ENCODE measurements at regions not wholly inside any gene's neighbourhood (a gene's known extent, or its start where the extent isn't known, plus 50 kb on each side); places are given as distances from the start of the nearest gene placed in this dataset.
"Not testable (repeated sequence)": the region's sequence is repeated elsewhere in the genome, so short reads cannot be mapped to it uniquely, and the experiment has no call there.

DNA sequence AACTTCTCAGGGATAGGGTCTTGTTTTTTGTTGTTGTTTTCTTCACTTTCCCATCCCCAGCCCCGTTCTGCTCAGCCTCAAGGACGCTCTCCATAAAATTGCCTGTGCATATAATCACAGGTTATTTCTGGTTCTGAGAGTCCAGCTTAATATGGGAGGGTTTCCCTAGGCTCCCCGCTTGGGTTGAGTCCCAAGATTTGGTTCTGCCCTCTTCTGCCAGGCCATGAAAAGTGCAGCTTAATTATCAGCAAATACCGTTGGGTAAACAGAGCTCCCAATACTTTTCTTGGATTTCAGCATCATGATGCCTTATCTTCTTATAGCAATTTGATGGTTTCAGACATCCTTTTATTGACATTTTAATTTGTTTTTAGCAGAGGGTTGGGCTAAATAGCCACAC lies 75.6 kb downstream of the GRIN2B start:
- H3K4me1 Mint-ChIP-seq (ENCODE audit: unreplicated experiment), result no peaks in the 10 kb centered on the region
- TF ChIP-seq, protein P1, sequence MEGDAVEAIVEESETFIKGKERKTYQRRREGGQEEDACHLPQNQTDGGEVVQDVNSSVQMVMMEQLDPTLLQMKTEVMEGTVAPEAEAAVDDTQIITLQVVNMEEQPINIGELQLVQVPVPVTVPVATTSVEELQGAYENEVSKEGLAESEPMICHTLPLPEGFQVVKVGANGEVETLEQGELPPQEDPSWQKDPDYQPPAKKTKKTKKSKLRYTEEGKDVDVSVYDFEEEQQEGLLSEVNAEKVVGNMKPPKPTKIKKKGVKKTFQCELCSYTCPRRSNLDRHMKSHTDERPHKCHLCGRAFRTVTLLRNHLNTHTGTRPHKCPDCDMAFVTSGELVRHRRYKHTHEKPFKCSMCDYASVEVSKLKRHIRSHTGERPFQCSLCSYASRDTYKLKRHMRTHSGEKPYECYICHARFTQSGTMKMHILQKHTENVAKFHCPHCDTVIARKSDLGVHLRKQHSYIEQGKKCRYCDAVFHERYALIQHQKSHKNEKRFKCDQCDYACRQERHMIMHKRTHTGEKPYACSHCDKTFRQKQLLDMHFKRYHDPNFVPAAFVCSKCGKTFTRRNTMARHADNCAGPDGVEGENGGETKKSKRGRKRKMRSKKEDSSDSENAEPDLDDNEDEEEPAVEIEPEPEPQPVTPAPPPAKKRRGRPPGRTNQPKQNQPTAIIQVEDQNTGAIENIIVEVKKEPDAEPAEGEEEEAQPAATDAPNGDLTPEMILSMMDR (IDR thresholded peaks at IDR 0.05), result no peak
- no peak overlapping the region for H3K4me3 Mint-ChIP-seq (ENCODE audit: unreplicated experiment)
- H3K36me3 Mint-ChIP-seq (ENCODE audit: unreplicated experiment), result no peaks in the 10 kb centered on the region
- no peak for DNase-seq (ENCODE audit: extremely low spot score, unreplicated experiment)
- no peaks in the 10 kb centered on the region for H3K9me3 Mint-ChIP-seq (ENCODE audit: unreplicated experiment)
- H3K27me3 Mint-ChIP-seq (ENCODE audit: unreplicated experiment), result no peaks in the 10 kb centered on the region
- H3K27ac Mint-ChIP-seq (ENCODE audit: unreplicated experiment), result no peak overlapping the region

DNA sequence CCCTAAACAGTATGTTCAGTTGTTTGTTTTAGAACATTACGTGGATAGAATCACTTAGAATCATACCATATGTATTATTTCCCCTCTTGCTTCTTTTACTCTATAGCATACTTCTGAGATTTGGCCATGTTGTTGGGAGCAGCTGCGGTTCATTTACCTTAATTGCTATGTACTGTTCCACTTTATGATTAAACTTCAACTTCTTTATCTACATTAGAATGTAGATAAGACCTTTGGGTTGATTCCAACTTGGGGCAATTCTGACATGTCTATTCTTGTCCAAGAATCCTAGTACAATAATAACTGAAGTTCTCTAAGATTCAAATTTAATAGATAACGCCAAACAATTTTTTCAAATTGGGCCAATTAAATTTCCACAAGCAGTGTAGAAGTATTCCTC lies 80.7 kb downstream of the GRIN2B start:
- H3K4me3 Mint-ChIP-seq (ENCODE audit: unreplicated experiment), result no peak overlapping the region
- no peaks in the 10 kb centered on the region for H3K4me1 Mint-ChIP-seq (ENCODE audit: unreplicated experiment)
- H3K27ac Mint-ChIP-seq (ENCODE audit: unreplicated experiment), result no peak overlapping the region
- TF ChIP-seq, protein P1 (IDR thresholded peaks at IDR 0.05), result no peak
- H3K36me3 Mint-ChIP-seq (ENCODE audit: unreplicated experiment), result no peaks in the 10 kb centered on the region
- no peak for DNase-seq (ENCODE audit: extremely low spot score, unreplicated experiment)
- H3K9me3 Mint-ChIP-seq (ENCODE audit: unreplicated experiment), result no peaks in the 10 kb centered on the region
- H3K27me3 Mint-ChIP-seq (ENCODE audit: unreplicated experiment), result no peaks in the 10 kb centered on the region

DNA sequence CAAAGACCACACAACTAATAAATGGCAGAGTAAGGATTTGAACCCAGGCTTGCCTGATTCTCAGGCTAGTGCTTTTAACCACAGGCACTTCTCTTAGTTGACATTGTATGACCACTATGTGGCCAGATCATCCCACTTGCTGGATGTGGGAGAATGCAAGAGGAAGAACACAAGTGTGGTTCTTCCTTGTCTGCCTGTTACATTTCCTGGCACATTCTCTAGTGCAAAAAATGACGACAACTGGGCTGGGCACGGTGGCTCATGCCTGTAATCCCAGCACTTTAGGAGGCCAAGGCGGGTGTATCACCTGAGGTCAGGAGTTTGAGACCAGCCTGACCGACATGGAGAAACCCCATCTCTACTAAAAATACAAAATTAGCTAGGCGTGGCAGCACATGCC lies 83.0 kb downstream of the GRIN2B start:
- H3K9me3 Mint-ChIP-seq (ENCODE audit: unreplicated experiment); H3K36me3 Mint-ChIP-seq (ENCODE audit: unreplicated experiment); DNase-seq (ENCODE audit: extremely low spot score, unreplicated experiment); H3K27me3 Mint-ChIP-seq (ENCODE audit: unreplicated experiment); H3K4me3 Mint-ChIP-seq (ENCODE audit: unreplicated experiment); H3K27ac Mint-ChIP-seq (ENCODE audit: unreplicated experiment); H3K4me1 Mint-ChIP-seq (ENCODE audit: unreplicated experiment): not testable (repeated sequence)

DNA sequence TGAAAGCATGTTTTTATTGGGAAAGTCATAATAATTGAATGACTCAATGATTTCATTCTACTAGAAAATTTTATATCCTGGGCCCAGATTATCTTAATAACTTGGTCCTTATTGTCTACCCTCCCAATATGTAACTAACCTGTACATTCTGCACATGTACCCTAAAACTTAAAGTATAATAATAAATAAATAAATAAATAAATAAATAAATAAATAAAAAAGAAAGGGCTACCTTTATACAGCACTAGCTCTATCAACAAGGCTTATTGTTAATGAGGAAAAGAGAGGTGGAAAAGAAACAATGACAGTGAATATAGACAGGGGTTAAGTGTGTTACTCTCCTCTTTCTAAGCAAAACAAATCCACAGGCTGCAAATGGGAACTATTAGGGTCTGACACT lies 83.6 kb downstream of the GRIN2B start:
- DNase-seq (ENCODE audit: extremely low spot score, unreplicated experiment), result no peak
- TF ChIP-seq, protein P1 (IDR thresholded peaks at IDR 0.05), result no peak
- Mint-ChIP-seq H3K9me3 (ENCODE audit: unreplicated experiment) (no peaks in the 10 kb centered on the region), H3K4me1 (ENCODE audit: unreplicated experiment) (no peaks in the 10 kb centered on the region), H3K4me3 (ENCODE audit: unreplicated experiment) (no peak overlapping the region), H3K27ac (ENCODE audit: unreplicated experiment) (no peak overlapping the region), H3K27me3 (ENCODE audit: unreplicated experiment) (no peaks in the 10 kb centered on the region), H3K36me3 (ENCODE audit: unreplicated experiment) (no peaks in the 10 kb centered on the region)

DNA sequence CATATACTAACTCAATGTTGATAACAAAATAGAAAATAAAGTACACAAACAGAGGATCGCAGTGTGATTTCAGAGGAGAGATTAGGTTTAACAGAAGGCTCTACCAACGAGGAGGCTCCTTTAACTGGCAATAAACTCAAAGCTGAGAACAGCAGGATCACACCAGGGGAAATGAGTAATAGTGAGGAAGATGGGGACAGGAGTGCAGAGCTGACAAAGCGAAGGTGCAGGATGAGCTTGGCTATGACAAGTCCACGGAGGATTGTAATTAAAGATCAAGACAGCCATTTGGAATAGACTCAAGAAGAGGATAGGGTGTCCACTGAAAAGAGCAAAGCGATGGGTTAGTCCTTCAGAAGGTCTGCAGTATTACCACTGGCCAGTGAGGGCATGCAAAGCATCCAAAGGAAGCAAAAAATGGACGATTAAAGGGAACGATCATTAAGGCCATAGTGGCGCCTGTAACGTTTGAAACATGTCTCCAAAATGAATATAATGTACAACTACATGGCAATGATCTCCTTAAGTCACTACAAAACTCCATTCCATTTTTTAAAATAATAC lies 85.3 kb downstream of the GRIN2B start:
- no peaks in the 10 kb centered on the region for H3K4me1 Mint-ChIP-seq (ENCODE audit: unreplicated experiment)
- TF ChIP-seq, protein P1 (IDR thresholded peaks at IDR 0.05), result no peak
- DNase-seq (ENCODE audit: extremely low spot score, unreplicated experiment), result no peak
- H3K4me3 Mint-ChIP-seq (ENCODE audit: unreplicated experiment), result no peak overlapping the region
- H3K9me3 Mint-ChIP-seq (ENCODE audit: unreplicated experiment), result no peaks in the 10 kb centered on the region
- no peaks in the 10 kb centered on the region for H3K27me3 Mint-ChIP-seq (ENCODE audit: unreplicated experiment)
- H3K36me3 Mint-ChIP-seq (ENCODE audit: unreplicated experiment), result no peaks in the 10 kb centered on the region
- H3K27ac Mint-ChIP-seq (ENCODE audit: unreplicated experiment), result no peak overlapping the region

DNA sequence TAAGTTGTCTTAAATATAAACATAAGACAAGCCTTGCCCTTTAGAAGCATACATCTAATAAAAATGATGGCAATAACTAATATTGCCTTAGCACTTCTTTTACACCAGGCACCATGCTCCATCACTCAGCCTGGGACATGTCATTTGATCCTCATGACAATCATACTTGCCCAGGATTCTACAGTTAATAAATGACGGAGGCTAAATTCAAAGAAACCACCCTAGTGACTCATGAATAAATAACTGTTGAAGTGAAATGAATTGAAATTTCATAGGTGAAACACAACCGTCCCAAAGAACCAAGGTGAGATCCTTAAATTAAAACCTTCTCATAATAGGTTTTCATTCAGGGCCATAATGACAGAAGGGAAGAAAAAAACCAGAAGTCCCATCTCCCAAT lies 89.5 kb downstream of the GRIN2B start:
- DNase-seq (ENCODE audit: extremely low spot score, unreplicated experiment), result no peak
- H3K36me3 Mint-ChIP-seq (ENCODE audit: unreplicated experiment), result no peaks in the 10 kb centered on the region
- H3K4me3 Mint-ChIP-seq (ENCODE audit: unreplicated experiment), result no peak overlapping the region
- H3K27ac Mint-ChIP-seq (ENCODE audit: unreplicated experiment), result no peak overlapping the region
- H3K4me1 Mint-ChIP-seq (ENCODE audit: unreplicated experiment), result no peaks in the 10 kb centered on the region
- TF ChIP-seq, protein P1 (IDR thresholded peaks at IDR 0.05), result no peak
- H3K27me3 Mint-ChIP-seq (ENCODE audit: unreplicated experiment), result no peaks in the 10 kb centered on the region
- no peaks in the 10 kb centered on the region for H3K9me3 Mint-ChIP-seq (ENCODE audit: unreplicated experiment)

Measured in osteocyte (in vitro differentiated cells).